Fibroblast of mammary gland (primary cell): ENCODE measurements at regions not wholly inside any gene's neighbourhood (a gene's known extent, or its start where the extent isn't known, plus 50 kb on each side); places are given as distances from the start of the nearest gene placed in this dataset.

Experiments
- DNase-seq: peaks from one replicate; pipeline ENCODE4 v3.0.0-alpha.2; 2010; ENCODE audit warnings: low read depth
- H3K4me3 ChIP-seq: 2 replicates; pipeline ENCODE4 v1.5.1; 2011; ENCODE audit warnings: low read depth, mild to moderate bottlenecking, low read length, moderate library complexity; ENCODE audit not compliant: control insufficient read depth
- TF ChIP-seq, protein P1 (sequence below): conservative IDR thresholded peaks from 2 replicates; pipeline ENCODE4 v1.5.1; 2011; ENCODE audit warnings: low read depth, low read length, inconsistent platforms; ENCODE audit not compliant: control insufficient read depth, insufficient read depth

DNA sequence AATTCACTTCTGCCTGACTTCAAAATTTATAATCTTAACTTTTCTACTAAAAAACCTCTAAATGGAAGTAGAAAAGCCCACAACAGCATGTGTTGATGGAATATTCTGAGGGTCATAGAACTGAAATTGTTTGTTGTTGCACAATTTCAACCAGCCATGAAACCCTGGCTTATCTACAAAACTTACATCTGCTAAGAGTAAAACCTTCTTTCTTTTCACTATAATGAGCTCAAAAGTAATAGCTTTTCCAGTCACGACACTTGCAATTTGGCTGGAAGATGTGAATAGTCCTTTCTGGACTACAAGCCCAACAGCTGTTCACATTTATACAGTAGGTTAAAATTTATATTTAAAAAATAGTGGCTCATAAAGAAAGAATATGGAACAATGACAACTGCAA lies 250.0 kb downstream of the GPAT3 start:
- no peak overlapping the region for H3K4me3 ChIP-seq
- TF ChIP-seq, protein P1, sequence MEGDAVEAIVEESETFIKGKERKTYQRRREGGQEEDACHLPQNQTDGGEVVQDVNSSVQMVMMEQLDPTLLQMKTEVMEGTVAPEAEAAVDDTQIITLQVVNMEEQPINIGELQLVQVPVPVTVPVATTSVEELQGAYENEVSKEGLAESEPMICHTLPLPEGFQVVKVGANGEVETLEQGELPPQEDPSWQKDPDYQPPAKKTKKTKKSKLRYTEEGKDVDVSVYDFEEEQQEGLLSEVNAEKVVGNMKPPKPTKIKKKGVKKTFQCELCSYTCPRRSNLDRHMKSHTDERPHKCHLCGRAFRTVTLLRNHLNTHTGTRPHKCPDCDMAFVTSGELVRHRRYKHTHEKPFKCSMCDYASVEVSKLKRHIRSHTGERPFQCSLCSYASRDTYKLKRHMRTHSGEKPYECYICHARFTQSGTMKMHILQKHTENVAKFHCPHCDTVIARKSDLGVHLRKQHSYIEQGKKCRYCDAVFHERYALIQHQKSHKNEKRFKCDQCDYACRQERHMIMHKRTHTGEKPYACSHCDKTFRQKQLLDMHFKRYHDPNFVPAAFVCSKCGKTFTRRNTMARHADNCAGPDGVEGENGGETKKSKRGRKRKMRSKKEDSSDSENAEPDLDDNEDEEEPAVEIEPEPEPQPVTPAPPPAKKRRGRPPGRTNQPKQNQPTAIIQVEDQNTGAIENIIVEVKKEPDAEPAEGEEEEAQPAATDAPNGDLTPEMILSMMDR, result no peak
- no peak for DNase-seq

DNA sequence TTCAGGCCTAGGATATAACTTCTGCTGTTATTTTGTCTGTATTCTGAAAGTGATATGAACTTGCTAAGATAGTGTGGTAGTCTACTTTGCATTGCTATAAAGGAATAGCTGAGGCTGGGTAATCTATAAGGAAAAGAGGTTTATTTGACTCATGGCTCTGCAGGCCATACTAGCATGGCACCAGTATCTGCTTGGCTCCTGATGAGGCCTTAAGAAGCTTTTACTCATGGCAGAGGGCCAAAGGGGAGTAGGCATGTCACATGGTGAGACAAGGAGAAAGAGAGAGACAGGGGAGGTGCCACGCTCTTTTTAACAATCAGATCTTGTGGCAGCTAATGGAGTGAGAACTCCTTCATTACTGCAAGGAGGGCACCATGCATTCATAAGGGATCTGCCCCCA lies 247.3 kb downstream of the GPAT3 start:
- no peak for DNase-seq
- TF ChIP-seq, protein P1, result no peak
- no peak overlapping the region for H3K4me3 ChIP-seq

DNA sequence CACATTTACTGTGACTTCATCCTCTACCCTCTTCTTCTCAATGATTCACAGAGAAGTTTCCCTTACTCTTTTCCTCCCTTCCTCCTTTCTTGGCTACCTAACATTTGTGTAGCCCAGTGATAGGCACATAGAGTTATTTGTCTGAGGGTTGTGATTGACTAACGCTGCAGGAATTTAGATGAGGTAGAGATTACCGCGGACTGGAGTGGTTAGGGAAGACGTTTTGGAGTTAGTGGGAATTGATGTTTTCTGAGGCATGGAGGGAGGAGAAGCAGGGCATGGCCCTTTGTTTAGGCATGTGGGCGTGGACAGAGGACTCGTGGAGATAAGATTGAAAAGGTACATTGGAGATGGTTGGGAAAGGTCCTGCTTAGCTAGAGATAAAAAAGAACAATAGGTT lies 246.7 kb downstream of the GPAT3 start:
- no peak for DNase-seq
- H3K4me3 ChIP-seq, result no peak overlapping the region
- TF ChIP-seq, protein P1, result no peak

DNA sequence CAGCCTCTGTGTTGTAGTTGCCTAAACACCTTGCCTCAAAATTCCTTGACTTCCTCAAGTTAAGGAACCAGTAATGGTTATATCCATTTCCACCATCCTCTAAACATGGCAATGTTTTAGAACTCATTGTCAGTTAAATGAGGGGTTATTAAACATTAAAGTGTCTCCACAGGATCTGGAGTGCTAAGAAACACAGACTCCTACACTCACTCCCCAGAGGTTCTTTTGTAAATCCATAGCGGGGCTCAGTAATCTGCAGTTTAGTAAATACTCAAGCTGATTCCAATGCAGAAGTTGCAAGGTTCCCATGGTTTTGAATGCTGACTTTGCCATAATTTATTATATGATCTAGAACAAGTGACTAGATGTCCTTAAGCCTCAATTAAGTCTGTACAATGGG lies 245.5 kb downstream of the GPAT3 start:
- TF ChIP-seq, protein P1, result no peak
- no peak overlapping the region for H3K4me3 ChIP-seq
- DNase-seq, result no peak

DNA sequence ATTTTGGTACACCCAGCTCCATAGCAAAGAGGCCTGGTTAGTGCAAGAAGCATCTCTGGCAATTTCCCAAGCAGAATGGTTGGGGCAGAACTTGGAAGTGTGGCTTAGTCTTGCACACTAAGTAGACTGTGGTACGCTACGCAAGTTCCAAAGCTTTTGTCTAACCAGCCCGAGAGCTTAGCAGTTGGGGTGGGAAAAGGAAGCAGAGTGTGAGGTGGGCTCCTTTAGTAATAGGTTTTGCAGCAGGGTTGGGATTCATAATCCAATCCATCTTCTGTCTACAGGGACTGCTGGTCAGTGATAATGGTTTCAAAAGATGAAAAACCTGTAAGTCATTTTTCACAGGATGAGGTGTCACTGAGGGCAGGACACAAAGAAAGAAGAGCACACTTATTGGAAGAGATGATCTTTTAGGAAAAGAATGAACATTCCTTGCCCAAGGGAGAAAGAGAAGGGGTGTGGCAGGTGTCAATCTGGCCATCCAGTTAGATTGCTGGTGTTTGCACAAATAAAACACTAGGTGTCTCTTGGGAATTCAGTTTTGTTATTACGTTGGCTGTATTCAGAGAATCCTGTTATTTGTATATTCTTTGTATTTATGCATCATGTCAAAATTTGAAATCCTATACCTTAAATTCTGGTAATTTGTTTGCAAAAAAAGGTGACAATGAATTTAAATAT lies 244.3 kb downstream of the GPAT3 start:
- no peak overlapping the region for H3K4me3 ChIP-seq
- DNase-seq, result no peak
- TF ChIP-seq, protein P1, result no peak

DNA sequence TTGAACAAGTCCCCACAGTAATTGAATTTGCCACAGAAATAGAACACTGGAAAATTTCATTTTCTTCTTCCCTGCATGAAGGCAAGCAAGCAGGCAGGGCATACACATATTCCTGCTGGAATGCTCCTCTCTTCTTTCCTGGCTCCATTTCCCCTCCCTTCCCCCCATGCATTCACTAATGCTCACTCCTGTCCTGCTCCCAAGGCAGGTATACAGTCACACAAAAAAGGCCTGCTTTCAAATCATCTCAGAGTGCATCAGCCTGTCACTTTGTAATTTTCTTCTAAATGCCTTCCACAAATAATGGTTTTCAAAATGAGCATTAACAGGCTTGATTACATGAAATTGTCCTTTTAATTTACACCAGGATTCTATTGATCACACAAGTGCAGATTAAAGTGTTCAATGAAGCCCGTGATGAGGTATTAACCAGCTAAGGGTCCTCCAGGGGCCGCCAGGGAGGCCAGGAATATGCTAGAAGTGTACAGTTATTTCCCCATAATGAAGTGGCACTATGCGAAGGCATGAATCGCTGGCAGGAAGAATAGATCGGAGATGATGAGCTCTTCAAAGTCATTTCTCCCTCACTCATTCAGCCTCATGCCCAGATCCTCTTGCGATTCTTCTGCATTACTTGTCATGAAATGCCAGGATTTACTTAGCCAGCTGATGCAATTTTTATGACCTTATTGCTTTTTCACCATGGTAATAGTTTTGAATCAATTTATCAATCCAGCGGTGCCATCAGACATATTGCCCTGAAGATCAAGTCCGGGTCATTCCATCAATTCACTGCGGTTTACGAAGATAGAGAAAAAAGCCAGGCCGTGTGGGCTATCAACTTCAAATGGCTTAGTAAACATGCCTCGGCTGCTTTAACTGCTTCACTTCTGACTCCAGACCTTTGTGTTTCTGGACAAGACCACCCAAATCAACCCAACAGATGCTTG lies 243.5 kb downstream of the GPAT3 start:
- H3K4me3 ChIP-seq, result no peak overlapping the region
- DNase-seq, result no peak
- TF ChIP-seq, protein P1, result no peak
